Common myeloid progenitor, CD34-positive (primary cell): ENCODE measurements at regions not wholly inside any gene's neighbourhood (a gene's known extent, or its start where the extent isn't known, plus 50 kb on each side); places are given as distances from the start of the nearest gene placed in this dataset.

Experiments used
- CTCF ChIA-PET: fragments of 350-600 bp; sonication (Branson Sonifier 250); formaldehyde crosslinking; loops from one replicate; lab custom pipeline; 2021; ENCODE audit warnings: antibody characterized with exemption; lab: Charles Lee
- POLR2A ChIA-PET: fragments of 350-600 bp; sonication (Branson Sonifier 250); formaldehyde crosslinking; loops from one replicate; lab custom pipeline; 2021; ENCODE audit warnings: antibody characterized with exemption; lab: Charles Lee
- DNase-seq, 3 donors: peaks; one replicate each; pipeline versions ENCODE4 v3.0.0 to v3.0.0-alpha.2; 2013
- H3K27ac ChIP-seq, 2 experiments: 1 replicate in 1 of 2; 2 replicates in 1 of 2; pipeline ENCODE4 v1.7.0; 2013; ENCODE audit warnings: inconsistent platforms in 2 of 2, low read length in 2 of 2, mild to moderate bottlenecking in 2 of 2, low read depth in 1 of 2, moderate library complexity in 1 of 2; ENCODE audit not compliant: severe bottlenecking in 2 of 2, insufficient read depth in 1 of 2, poor library complexity in 1 of 2
- H3K27me3 ChIP-seq, 5 experiments: replicated peaks in 2 of 5; 1 replicate in 3 of 5; 2 replicates in 2 of 5; pipeline versions ENCODE4 v1.6.1 to v1.7.0; 2013; ENCODE audit warnings: low read length in 4 of 5, mild to moderate bottlenecking in 2 of 5, moderate library complexity in 2 of 5, inconsistent platforms in 1 of 5; ENCODE audit not compliant: insufficient read depth in 5 of 5, control insufficient read depth in 4 of 5
- H3K36me3 ChIP-seq, 4 experiments: 1 replicate in 2 of 4; 2 replicates in 2 of 4; pipeline versions ENCODE4 v1.6.1 to v1.7.0; 2013; ENCODE audit warnings: low read length in 3 of 4, control low read depth in 1 of 4, mild to moderate bottlenecking in 1 of 4; ENCODE audit not compliant: control insufficient read depth in 4 of 4, insufficient read depth in 4 of 4
- H3K4me1 ChIP-seq, 4 experiments: 1 replicate in 3 of 4; 2 replicates in 1 of 4; pipeline versions ENCODE4 v1.6.1 to v1.7.1; 2013; ENCODE audit warnings: low read length in 3 of 4, mild to moderate bottlenecking in 3 of 4, control low read depth in 1 of 4, inconsistent platforms in 1 of 4, moderate library complexity in 1 of 4; ENCODE audit not compliant: control insufficient read depth in 4 of 4, insufficient read depth in 4 of 4; ENCODE audit errors: control extremely low read depth in 1 of 4
- H3K4me3 ChIP-seq, 7 experiments: 1 replicate in 4 of 7; 2 replicates in 3 of 7; pipeline versions ENCODE4 v1.5.1 to v1.7.0; 2013; ENCODE audit warnings: mild to moderate bottlenecking in 7 of 7, low read length in 6 of 7, moderate library complexity in 6 of 7, inconsistent platforms in 2 of 7, low read depth in 2 of 7, control low read depth in 1 of 7; ENCODE audit not compliant: insufficient read depth in 4 of 7, control insufficient read depth in 1 of 7; ENCODE audit errors: extremely low read depth in 1 of 7
- H3K9me3 ChIP-seq, 5 experiments: 1 replicate in 4 of 5; 2 replicates in 1 of 5; pipeline versions ENCODE4 v1.6.1 to v1.7.1; 2013; ENCODE audit warnings: low read length in 4 of 5, mild to moderate bottlenecking in 2 of 5, inconsistent platforms in 1 of 5, low read depth in 1 of 5, moderate library complexity in 1 of 5; ENCODE audit not compliant: control insufficient read depth in 4 of 5, insufficient read depth in 2 of 5; ENCODE audit errors: control extremely low read depth in 1 of 5
- WGBS: methylation state at CpG from one replicate; pipeline ENCODE4 v1.1.5; 2013; ENCODE audit not compliant: insufficient coverage; 5-methylcytosine and 5-hydroxymethylcytosine counted together

- no peak overlapping the region for H3K27ac ChIP-seq
- H3K4me1 ChIP-seq, result peaks cover 7 to 19% (median 10%) of the 10 kb centered on the region in 4 experiments
- peaks cover 0 to 3% (median 0%) of the 10 kb centered on the region in 5 experiments for H3K9me3 ChIP-seq
- peak overlapping the region in 2 of 7 experiments; percentile 22 to 52 for H3K4me3 ChIP-seq
- no peaks in the 10 kb centered on the region for H3K36me3 ChIP-seq
- CTCF ChIA-PET, result interaction anchor here (1.0 kb wide), 1 partner anchor 95 kb away, joined by 3 read pairs; no protein-coding TSS in a partner anchor
- no peaks in the 10 kb centered on the region for H3K27me3 ChIP-seq
- no CpG with 5 or more reads among the region's 2 CpGs for WGBS
- peak; percentile 3 to 71 (median 54) for DNase-seq
- POLR2A ChIA-PET, result no interaction called here
Measured at GRCh38 chr4:124060261-124060918, 652.1 kb downstream of the ANKRD50 start.

- H3K27ac ChIP-seq, result no peak overlapping the region
- POLR2A ChIA-PET, result no interaction called here
- CTCF ChIA-PET, result interaction anchor here (0.8 kb wide), 1 partner anchor 289 kb away, joined by 3 read pairs; no protein-coding TSS in a partner anchor
- H3K36me3 ChIP-seq, result no peaks in the 10 kb centered on the region
- H3K27me3 ChIP-seq, result no peaks in the 10 kb centered on the region
- no peak overlapping the region for H3K4me3 ChIP-seq
- DNase-seq, result no peak
- peaks cover 0 to 3% (median 0%) of the 10 kb centered on the region in 5 experiments for H3K9me3 ChIP-seq
- H3K4me1 ChIP-seq, result peaks cover 7 to 19% (median 10%) of the 10 kb centered on the region in 4 experiments
Measured at GRCh38 chr4:124061413-124061812, 651.1 kb downstream of the ANKRD50 start.

- Histone ChIP-seq H3K27me3 (no peaks in the 10 kb centered on the region), H3K27ac (no peak overlapping the region), H3K4me1 (peaks cover 3 to 11% (median 5%) of the 10 kb centered on the region in 4 experiments), H3K36me3 (no peaks in the 10 kb centered on the region), H3K9me3 (peaks cover 0 to 14% (median 6%) of the 10 kb centered on the region in 5 experiments), H3K4me3 (no peak overlapping the region)
- ChIA-PET POLR2A (no interaction called here), CTCF (no interaction called here)
- no peak for DNase-seq
Measured at GRCh38 chr4:124065422-124065821, 647.1 kb downstream of the ANKRD50 start.

- DNase-seq, result no peak
- H3K9me3 ChIP-seq, result peaks cover 0 to 17% (median 6%) of the 10 kb centered on the region in 5 experiments
- H3K4me1 ChIP-seq, result peaks cover 2 to 6% (median 3%) of the 10 kb centered on the region in 4 experiments
- H3K27ac ChIP-seq, result no peak overlapping the region
- no peaks in the 10 kb centered on the region for H3K27me3 ChIP-seq
- CTCF ChIA-PET, result no interaction called here
- no peaks in the 10 kb centered on the region for H3K36me3 ChIP-seq
- 80% methylated on average over 1 of the region's 4 CpGs for WGBS
- H3K4me3 ChIP-seq, result no peak overlapping the region
- POLR2A ChIA-PET, result no interaction called here
Measured at GRCh38 chr4:124065936-124066335, 646.6 kb downstream of the ANKRD50 start.

- POLR2A ChIA-PET, result no interaction called here
- no peaks in the 10 kb centered on the region for H3K4me1 ChIP-seq
- H3K27me3 ChIP-seq, result no peaks in the 10 kb centered on the region
- peaks cover 0 to 23% (median 6%) of the 10 kb centered on the region in 5 experiments for H3K9me3 ChIP-seq
- H3K4me3 ChIP-seq, result no peak overlapping the region
- no peak overlapping the region for H3K27ac ChIP-seq
- no peaks in the 10 kb centered on the region for H3K36me3 ChIP-seq
- WGBS, result no CpG with 5 or more reads among the region's 1 CpG
- CTCF ChIA-PET, result no interaction called here
- no peak for DNase-seq
Measured at GRCh38 chr4:124066595-124066994, 645.9 kb downstream of the ANKRD50 start.

GRCh38 chr4:124067046-124067445 lies 645.5 kb downstream of the ANKRD50 start:
- DNase-seq, result no peak
- Histone ChIP-seq H3K27me3 (no peaks in the 10 kb centered on the region), H3K9me3 (peaks cover 0 to 26% (median 6%) of the 10 kb centered on the region in 5 experiments), H3K4me1 (no peaks in the 10 kb centered on the region), H3K27ac (no peak overlapping the region), H3K36me3 (no peaks in the 10 kb centered on the region), H3K4me3 (no peak overlapping the region)
- ChIA-PET CTCF (no interaction called here), POLR2A (no interaction called here)
- WGBS, result no CpG with 5 or more reads among the region's 2 CpGs

GRCh38 chr4:124070688-124071484 lies 641.6 kb downstream of the ANKRD50 start:
- H3K36me3 ChIP-seq, result no peaks in the 10 kb centered on the region
- ChIA-PET CTCF (no interaction called here), POLR2A (no interaction called here)
- H3K4me1 ChIP-seq, result no peaks in the 10 kb centered on the region
- WGBS, result no CpG with 5 or more reads among the region's 3 CpGs
- no peak overlapping the region for H3K4me3 ChIP-seq
- peaks cover 3 to 42% (median 11%) of the 10 kb centered on the region in 5 experiments for H3K9me3 ChIP-seq
- H3K27me3 ChIP-seq, result no peaks in the 10 kb centered on the region
- peak in 2 of 3 donors; percentile 5 to 10 for DNase-seq
- no peak overlapping the region for H3K27ac ChIP-seq
